HTR-8/SVneo (cell line): ENCODE measurements at regions not wholly inside any gene's neighbourhood (a gene's known extent, or its start where the extent isn't known, plus 50 kb on each side); places are given as distances from the start of the nearest gene placed in this dataset.

ENCODE experiments used
- DNase-seq: peaks from one replicate; pipeline ENCODE4 v3.0.0; 2011; ENCODE audit warnings: low spot score, mixed read lengths; ENCODE audit not compliant: insufficient read length
- FAIRE-seq: peaks from 2 replicates; lab custom pipeline; 2011; peaks lifted over from hg19 to GRCh38; lab: Jason Lieb, UNC

DNA sequence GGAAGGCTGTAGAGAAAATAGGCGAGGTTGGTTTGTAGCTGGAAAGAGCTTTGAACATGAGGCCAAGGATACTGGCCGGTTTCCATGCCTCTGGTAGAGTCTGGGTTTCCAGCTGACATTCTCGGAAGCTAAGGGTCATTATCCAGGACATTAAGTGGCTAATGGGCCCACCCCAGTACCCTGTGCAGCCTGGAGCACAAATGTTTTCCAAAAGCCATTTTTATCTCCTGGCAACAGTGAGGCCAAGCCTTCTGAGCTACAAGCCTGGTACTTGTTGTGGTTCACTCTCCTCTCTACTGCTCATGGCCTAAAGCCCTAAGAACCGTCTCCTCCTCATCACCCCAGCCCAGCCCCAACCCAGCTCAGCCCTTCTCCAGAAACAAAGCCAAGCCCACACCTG is 122.9 kb downstream of the DMRTA2 start:
- FAIRE-seq (no peak), DNase-seq (no peak)

DNA sequence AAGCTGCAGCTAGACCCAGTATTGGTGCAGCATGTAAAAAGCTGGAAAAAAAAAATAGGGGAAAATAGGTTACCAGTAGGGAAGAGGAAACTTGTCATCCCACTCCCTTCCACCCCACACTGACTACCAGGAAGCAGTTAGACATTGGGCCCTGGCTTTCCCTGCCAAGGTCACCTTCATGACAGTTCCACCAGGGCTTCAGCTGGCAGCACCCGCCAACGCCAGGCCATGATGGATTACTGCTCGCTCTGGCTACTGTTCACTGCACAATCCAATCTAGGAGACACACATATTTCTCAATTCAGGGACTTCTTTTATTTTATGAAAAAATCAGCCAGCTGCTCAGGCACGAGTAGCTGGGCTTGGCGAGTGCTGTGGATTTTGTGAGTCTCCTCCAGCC is 127.7 kb downstream of the DMRTA2 start:
- FAIRE-seq (no peak), DNase-seq (no peak)

DNA sequence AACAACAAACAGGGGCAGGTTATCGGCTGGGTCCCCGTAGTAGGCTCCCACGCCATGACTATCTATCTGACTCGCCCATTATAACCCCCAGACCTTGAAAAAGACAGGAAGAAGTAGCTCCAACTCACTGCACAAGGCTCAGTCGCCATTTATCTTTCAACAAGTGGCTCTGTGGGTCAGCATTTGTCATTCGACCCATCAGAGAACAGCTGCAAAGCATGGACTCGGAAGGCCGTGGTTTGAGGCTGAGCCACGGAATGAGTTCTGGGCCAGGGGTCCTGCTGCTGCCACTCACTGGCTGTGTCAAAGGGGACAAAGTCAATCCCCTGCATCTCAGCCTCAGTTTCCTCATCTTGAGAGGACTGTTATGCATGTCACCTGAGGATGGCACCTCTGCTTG is 131.0 kb downstream of the DMRTA2 start:
- no peak for FAIRE-seq
- DNase-seq, result no peak

GRCh38 chr1:50289495-50289894 is 133.7 kb downstream of the DMRTA2 start:
- FAIRE-seq, result no peak
- no peak for DNase-seq

- FAIRE-seq (no peak), DNase-seq (no peak)
Observed at GRCh38 chr1:50285994-50286393, 137.2 kb downstream of the DMRTA2 start.

DNA sequence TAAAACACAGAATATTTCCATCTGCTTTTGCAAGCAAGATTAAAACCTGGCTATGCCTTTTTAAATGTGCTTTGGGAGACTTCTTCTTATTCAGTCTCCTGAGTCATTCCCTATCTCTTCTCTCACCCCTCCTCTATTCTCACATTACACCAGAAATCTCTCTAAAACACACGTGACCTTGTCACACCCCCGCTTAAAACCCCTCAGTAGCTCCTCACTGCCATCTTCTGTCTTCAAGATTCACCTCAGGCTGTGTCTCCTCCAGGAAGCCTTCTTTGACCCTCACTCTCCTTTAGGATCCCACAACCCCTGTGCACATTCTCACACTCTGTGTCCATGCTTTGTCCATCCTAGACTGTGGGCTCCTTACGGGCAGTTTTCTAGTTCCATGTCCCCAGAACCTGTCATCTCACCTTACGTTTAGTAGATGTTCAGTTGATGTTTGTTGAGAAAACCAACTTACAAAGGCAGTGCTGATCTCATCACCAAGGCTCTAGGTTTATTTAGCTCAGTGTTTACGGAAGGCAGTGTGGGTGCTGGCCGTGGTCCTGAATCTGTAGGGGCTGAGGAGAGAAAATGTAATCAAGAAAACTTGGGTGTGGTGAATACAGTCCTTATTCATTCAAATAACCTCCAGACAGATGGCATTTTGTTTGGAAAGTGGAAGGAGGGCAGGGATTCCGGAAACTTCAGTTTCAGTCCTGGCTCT is 143.5 kb downstream of the DMRTA2 start:
- no peak for DNase-seq
- no peak for FAIRE-seq

DNA sequence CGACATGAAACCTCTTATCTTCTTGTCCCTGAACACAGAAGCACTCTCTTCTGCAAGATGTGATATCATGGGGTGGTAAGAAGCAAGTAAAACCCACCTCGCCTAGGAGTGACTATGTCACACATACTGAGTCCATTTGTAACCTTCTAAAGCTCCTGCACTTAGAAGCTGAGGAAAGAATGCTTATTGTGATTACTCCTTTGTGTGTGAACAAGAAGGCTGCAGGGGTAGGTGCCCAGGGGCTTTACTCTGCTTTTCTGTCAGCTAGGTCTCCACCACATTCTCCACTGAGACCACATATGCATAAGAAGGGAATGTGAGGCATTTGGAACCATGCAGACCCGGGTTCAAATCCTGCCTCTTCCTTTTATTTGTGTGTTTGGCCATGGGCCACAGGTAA is 144.3 kb downstream of the DMRTA2 start:
- FAIRE-seq (no peak), DNase-seq (no peak)

DNA sequence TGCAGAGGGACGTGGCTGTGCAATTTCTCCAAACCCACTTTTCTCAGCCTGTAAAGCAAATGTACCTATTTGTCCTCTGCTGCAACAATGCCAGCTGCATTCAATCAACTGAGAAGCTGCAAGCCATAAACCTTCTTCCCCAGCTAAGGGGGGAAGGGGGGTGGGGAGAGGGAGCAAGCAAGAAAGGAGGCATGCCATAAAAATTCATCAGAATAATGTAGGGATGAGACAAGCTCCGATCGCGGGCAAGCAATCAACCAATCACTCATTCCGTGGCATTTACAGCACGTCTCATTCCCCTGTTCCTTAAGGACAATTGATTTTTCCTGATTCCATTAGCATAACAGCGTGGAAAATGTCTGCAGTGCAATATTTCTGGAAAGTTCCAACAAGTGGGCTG is 144.8 kb downstream of the DMRTA2 start:
- FAIRE-seq (no peak), DNase-seq (no peak)

DNA sequence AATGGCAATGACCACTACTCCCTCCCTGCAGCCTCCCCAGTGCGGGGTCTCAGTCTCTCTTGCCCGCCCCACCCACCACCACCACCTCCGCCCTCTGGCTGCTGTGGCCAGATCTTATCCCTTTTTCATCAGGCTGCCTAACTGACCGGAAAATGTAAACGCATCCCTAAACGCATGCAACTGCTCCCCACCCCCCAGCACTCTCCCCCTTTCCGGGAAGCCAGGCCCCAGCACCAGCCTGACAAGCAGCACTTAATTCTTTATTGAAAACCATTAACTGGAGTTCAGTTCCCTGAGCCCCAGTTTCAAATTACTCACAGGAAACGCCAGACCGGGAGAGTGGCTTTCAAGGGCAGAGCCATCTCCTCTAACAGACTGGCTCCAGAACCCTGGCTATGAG is 147.7 kb downstream of the DMRTA2 start:
- FAIRE-seq (no peak), DNase-seq (no peak)

GRCh38 chr1:50272912-50273311 is 150.3 kb downstream of the DMRTA2 start:
- no peak for FAIRE-seq
- DNase-seq, result no peak

DNA sequence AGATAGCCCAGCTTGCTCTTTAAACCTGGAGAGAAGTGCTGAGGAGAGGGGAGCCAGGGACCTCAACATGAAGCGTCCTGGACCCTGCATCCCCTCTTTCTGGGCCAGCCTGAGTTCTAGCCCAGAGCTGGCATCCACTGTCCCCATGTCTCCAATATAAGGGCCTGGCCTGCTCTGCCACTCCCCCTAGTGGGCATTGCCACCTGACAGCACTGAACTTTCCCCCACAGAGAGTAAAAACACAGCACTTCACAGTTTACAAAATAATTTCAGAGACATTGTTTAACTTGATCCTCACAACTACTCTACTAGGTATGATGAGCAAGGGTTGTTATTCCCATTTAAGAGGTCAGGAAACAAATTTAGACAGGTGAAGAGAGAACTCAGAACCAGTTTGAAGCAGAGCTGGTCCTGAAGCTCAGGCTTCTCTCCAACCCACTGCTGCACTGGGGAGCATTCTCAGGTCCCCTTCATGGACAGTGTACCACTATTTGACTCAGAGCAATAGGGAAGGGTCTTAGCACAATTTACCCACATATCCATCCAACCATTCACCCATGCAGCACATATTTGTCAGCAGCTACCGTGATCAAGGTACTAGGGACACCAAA is 151.2 kb downstream of the DMRTA2 start:
- no peak for FAIRE-seq

DNA sequence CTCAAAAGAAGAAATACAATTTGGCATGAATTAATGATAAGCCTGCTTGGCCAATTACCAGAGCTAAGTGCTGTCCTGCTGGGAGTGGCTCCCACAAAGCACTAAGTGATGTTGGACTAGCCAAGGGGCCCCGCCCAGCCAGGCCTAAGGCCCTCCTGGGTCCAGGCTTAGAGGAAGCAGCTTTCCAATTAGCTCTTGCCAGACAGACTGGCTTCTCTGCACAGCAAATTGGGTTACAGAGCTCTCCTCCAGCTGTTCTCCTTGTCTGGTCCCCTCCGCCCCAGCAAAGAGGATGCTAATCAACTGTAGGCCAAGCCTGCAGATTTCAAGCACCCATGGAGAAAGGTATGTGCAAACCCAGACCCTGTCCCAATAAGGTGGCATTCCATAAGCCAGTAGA is 151.9 kb downstream of the DMRTA2 start:
- DNase-seq (no peak), FAIRE-seq (no peak)

More for the DNA sequence above, 151.2 kb downstream of the DMRTA2 start:
- DNase-seq, result no peak

- DNase-seq (no peak), FAIRE-seq (no peak)
Observed at GRCh38 chr1:50270926-50271325, 152.3 kb downstream of the DMRTA2 start.

- DNase-seq, result no peak
Observed at GRCh38 chr1:50268049-50268448, 155.2 kb downstream of the DMRTA2 start.

GRCh38 chr1:50266509-50266908 is 156.7 kb downstream of the DMRTA2 start:
- no peak for FAIRE-seq
- DNase-seq, result no peak

More at GRCh38 chr1:50268049-50268448, 155.2 kb downstream of the DMRTA2 start:
- FAIRE-seq, result no peak

GRCh38 chr1:50265790-50266314 is 157.1 kb downstream of the ELAVL4 start:
- DNase-seq, result no peak
- FAIRE-seq, result no peak

- no peak for DNase-seq
- FAIRE-seq, result no peak
Observed at GRCh38 chr1:50264590-50264989, 155.9 kb downstream of the ELAVL4 start.

GRCh38 chr1:50262436-50262835 is 153.7 kb downstream of the ELAVL4 start:
- no peak for FAIRE-seq
- DNase-seq, result no peak

- DNase-seq (no peak), FAIRE-seq (no peak)
Observed at GRCh38 chr1:50261951-50262350, 153.2 kb downstream of the ELAVL4 start.

DNA sequence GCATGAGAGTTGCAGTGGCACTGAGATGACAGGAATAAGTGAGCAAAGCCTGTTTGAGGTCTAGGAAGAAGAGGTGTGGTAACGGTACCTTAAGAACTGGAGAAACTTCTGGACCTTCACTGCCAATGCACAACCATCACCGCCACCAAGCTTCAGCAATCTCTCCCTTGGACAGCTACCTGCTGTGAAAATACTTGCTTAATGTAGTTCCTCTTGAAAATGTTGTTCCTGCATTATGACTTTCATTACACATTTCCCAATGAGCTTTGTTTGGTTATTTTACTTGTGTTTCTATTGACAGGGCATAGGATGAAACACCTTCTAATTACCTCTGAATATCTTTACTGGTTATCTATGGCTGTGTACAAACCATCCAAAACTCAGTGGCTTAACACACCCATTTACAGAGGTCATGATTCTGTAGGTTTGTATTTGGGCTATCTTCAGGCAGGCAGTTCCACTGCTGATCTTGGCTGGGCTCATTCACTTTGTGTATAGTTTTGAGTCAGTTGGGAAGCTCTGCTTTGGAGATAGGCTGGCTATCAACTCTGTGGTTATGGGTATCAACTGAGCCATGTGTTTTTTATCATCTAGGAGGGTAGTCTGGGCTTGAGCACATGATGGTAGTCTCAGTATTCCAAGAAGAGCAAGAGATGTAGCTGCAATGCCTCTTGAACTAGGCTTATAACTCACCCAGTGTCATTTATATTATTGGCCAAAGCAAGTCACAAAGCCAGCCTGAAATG is 149.4 kb downstream of the ELAVL4 start:
- DNase-seq, result no peak
- FAIRE-seq, result no peak

- DNase-seq (no peak), FAIRE-seq (no peak)
Observed at GRCh38 chr1:50257029-50257428, 148.3 kb downstream of the ELAVL4 start.
